ENCODE measurements at regions not wholly inside any gene's neighbourhood (a gene's known extent, or its start where the extent isn't known, plus 50 kb on each side); places are given as distances from the start of the nearest gene placed in this dataset.
A peak's percentile ranks its signal among the peaks of the same experiment; 100 is the strongest.
"Not testable (repeated sequence)": the region's sequence is repeated elsewhere in the genome, so short reads cannot be mapped to it uniquely, and the experiment has no call there.

- DNase-seq (ENCODE audit: low read depth): no peak
Observed at GRCh38 chr2:120498576-120499394, 152.8 kb downstream of the INHBB start.

GRCh38 chr2:120499784-120500495 lies 154.0 kb downstream of the INHBB start:
- peak; percentile 74 for DNase-seq (ENCODE audit: low read depth)

- no peak for DNase-seq (ENCODE audit: low read depth)
Observed at GRCh38 chr2:120501591-120501990, 155.7 kb downstream of the INHBB start.

GRCh38 chr2:120502357-120502756 lies 156.4 kb downstream of the INHBB start:
- no peak for DNase-seq (ENCODE audit: low read depth)

- DNase-seq (ENCODE audit: low read depth): no peak
Observed at GRCh38 chr2:120502761-120503160, 156.8 kb downstream of the INHBB start.

GRCh38 chr2:120503206-120503792 lies 157.4 kb downstream of the INHBB start:
- no peak for DNase-seq (ENCODE audit: low read depth)

- DNase-seq (ENCODE audit: low read depth): peak; percentile 74
Observed at GRCh38 chr2:120503793-120504571, 158.0 kb downstream of the INHBB start.

- DNase-seq (ENCODE audit: low read depth): no peak
Observed at GRCh38 chr2:120504936-120505705, 159.2 kb downstream of the INHBB start.

GRCh38 chr2:120508567-120509041 lies 162.7 kb downstream of the INHBB start:
- DNase-seq (ENCODE audit: low read depth): peak; percentile 51

- no peak for DNase-seq (ENCODE audit: low read depth)
Observed at GRCh38 chr2:120509213-120509815, 163.4 kb downstream of the INHBB start.

GRCh38 chr2:120509991-120510735 lies 164.2 kb downstream of the INHBB start:
- DNase-seq (ENCODE audit: low read depth): no peak

- DNase-seq (ENCODE audit: low read depth): no peak
Observed at GRCh38 chr2:120510751-120511395, 164.9 kb downstream of the INHBB start.

- no peak for DNase-seq (ENCODE audit: low read depth)
Observed at GRCh38 chr2:120511536-120511935, 165.6 kb downstream of the INHBB start.

- DNase-seq (ENCODE audit: low read depth): no peak
Observed at GRCh38 chr2:120511947-120512710, 166.2 kb downstream of the INHBB start.

- DNase-seq (ENCODE audit: low read depth): no peak
Observed at GRCh38 chr2:120513776-120514357, 167.9 kb downstream of the INHBB start.

GRCh38 chr2:120514521-120514920 lies 168.6 kb downstream of the INHBB start:
- DNase-seq (ENCODE audit: low read depth): no peak

GRCh38 chr2:120515066-120515758 lies 169.3 kb downstream of the INHBB start:
- DNase-seq (ENCODE audit: low read depth): not testable (repeated sequence)
